Stimulated activated naive B cell treated with anti-CD40 and anti-IgM and Interleukin-4, amounts not matched to agents 10 μg/mL and 1 μg/mL and 100 μg/mL, for 72 hours (primary cell): ENCODE measurements at regions not wholly inside any gene's neighbourhood (a gene's known extent, or its start where the extent isn't known, plus 50 kb on each side); places are given as distances from the start of the nearest gene placed in this dataset.

Experiments
- ATAC-seq, 2 donors: fragments of 150-1000 bp; cut with Tn5 transposase; replicated peaks; 2 replicates each; pipeline ENCODE4 v1.10.0; 2021; ENCODE audit warnings: moderate library complexity in 1 of 2
- DNase-seq: peaks from one replicate; pipeline ENCODE4 v3.0.0; 2021
- H3K27ac Mint-ChIP-seq: one replicate; pipeline ENCODE4 v1.8.0; 2022; ENCODE audit warnings: mild to moderate bottlenecking, mixed read lengths
- H3K27me3 Mint-ChIP-seq, 2 donors: one replicate each; pipeline ENCODE4 v1.8.0; 2022; ENCODE audit warnings: mixed read lengths in 2 of 2
- H3K36me3 Mint-ChIP-seq, 2 donors: one replicate each; pipeline ENCODE4 v1.8.0; 2022; ENCODE audit warnings: mixed read lengths in 2 of 2, mild to moderate bottlenecking in 1 of 2
- H3K4me1 Mint-ChIP-seq, 2 donors: one replicate each; pipeline ENCODE4 v1.8.0; 2022; ENCODE audit warnings: mixed read lengths in 2 of 2, mild to moderate bottlenecking in 1 of 2
- H3K4me3 Mint-ChIP-seq, 2 donors: one replicate each; pipeline ENCODE4 v1.8.0; 2022; ENCODE audit warnings: mild to moderate bottlenecking in 2 of 2, mixed read lengths in 2 of 2, moderate library complexity in 1 of 2
- H3K9me3 Mint-ChIP-seq, 2 donors: one replicate each; pipeline ENCODE4 v1.8.0; 2022; ENCODE audit warnings: mixed read lengths in 2 of 2, mild to moderate bottlenecking in 1 of 2

GRCh38 chr2:108118996-108119395 lies 120.8 kb upstream of the SULT1C3 start:
- H3K4me3 Mint-ChIP-seq: no peak overlapping the region
- DNase-seq: no peak
- no peaks in the 10 kb centered on the region for H3K36me3 Mint-ChIP-seq
- no peak for ATAC-seq
- H3K9me3 Mint-ChIP-seq: peaks cover 0 to under 1% of the 10 kb centered on the region in 2 donors
- H3K4me1 Mint-ChIP-seq: no peaks in the 10 kb centered on the region
- peaks cover 0 to 2% of the 10 kb centered on the region in 2 donors for H3K27me3 Mint-ChIP-seq
- H3K27ac Mint-ChIP-seq: no peak overlapping the region

DNA sequence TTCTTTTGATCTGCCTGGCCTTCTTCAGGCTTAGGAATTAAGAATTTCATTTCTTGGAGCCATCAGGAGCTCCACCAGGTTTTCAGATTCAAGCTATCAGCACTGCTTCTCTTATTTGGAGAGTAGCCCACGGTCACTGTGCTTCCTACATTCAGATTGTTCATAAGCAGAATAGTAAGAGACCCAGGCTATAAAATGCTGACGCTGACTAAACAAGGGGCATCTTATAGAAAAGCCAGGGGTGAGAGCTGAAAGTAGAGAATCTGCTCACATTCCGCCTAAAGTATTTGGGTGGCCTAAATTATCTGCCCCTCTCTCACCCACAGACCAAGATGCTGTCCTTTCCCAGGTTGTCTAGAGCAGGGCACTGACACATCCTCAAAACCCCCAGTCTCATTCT lies 120.3 kb upstream of the SULT1C3 start:
- no peak for DNase-seq
- ATAC-seq: no peak
- no peaks in the 10 kb centered on the region for H3K9me3 Mint-ChIP-seq
- no peaks in the 10 kb centered on the region for H3K27me3 Mint-ChIP-seq
- H3K36me3 Mint-ChIP-seq: no peaks in the 10 kb centered on the region
- no peak overlapping the region for H3K27ac Mint-ChIP-seq
- H3K4me1 Mint-ChIP-seq: no peaks in the 10 kb centered on the region
- H3K4me3 Mint-ChIP-seq: no peak overlapping the region

- Mint-ChIP-seq H3K4me1 (no peaks in the 10 kb centered on the region), H3K27ac (no peak overlapping the region), H3K36me3 (no peaks in the 10 kb centered on the region), H3K27me3 (no peaks in the 10 kb centered on the region), H3K4me3 (no peak overlapping the region), H3K9me3 (no peaks in the 10 kb centered on the region)
- ATAC-seq (no peak), DNase-seq (no peak)
These were observed 114.9 kb upstream of the SULT1C3 start for GRCh38 chr2:108124736-108125495.

GRCh38 chr2:108125581-108125980 lies 114.2 kb upstream of the SULT1C3 start:
- no peak overlapping the region for H3K27ac Mint-ChIP-seq
- no peaks in the 10 kb centered on the region for H3K9me3 Mint-ChIP-seq
- no peaks in the 10 kb centered on the region for H3K27me3 Mint-ChIP-seq
- no peak overlapping the region for H3K4me3 Mint-ChIP-seq
- no peak for ATAC-seq
- DNase-seq: no peak
- H3K36me3 Mint-ChIP-seq: no peaks in the 10 kb centered on the region
- H3K4me1 Mint-ChIP-seq: no peaks in the 10 kb centered on the region

GRCh38 chr2:108128249-108128648 lies 111.5 kb upstream of the SULT1C3 start:
- no peak for ATAC-seq
- no peak for DNase-seq
- Mint-ChIP-seq H3K9me3 (peaks cover 3 to 7% of the 10 kb centered on the region in 2 donors), H3K27me3 (no peaks in the 10 kb centered on the region), H3K36me3 (no peaks in the 10 kb centered on the region), H3K4me1 (no peaks in the 10 kb centered on the region), H3K4me3 (no peak overlapping the region), H3K27ac (no peak overlapping the region)

GRCh38 chr2:108129636-108130035 lies 110.1 kb upstream of the SULT1C3 start:
- Mint-ChIP-seq H3K27me3 (no peaks in the 10 kb centered on the region), H3K4me1 (no peaks in the 10 kb centered on the region), H3K36me3 (no peaks in the 10 kb centered on the region), H3K27ac (no peak overlapping the region), H3K9me3 (peaks cover 5 to 7% of the 10 kb centered on the region in 2 donors), H3K4me3 (no peak overlapping the region)
- no peak for ATAC-seq
- no peak for DNase-seq

DNA sequence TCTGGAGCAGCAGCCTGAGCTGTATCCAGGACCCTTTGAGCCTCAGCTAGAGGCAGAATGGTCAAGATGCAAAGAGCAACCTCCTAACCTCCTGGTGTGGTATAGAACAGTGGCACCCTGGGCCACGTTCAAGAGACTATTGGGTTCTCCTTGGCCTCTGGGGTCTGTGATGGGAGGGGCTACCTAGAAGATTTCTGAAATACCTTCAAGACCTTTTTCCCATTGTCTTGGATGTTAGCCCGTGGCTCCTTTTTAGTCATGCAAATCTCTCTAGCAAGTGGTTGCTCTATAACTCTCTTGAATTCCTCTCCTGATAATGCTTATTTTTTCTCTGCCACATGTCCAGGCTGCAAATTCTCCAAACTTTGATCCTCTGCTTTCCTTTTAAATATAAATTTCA lies 106.3 kb upstream of the SULT1C3 start:
- ATAC-seq: no peak
- Mint-ChIP-seq H3K9me3 (peaks cover 5 to 7% of the 10 kb centered on the region in 2 donors), H3K27me3 (no peaks in the 10 kb centered on the region), H3K36me3 (no peaks in the 10 kb centered on the region), H3K27ac (no peak overlapping the region), H3K4me3 (no peak overlapping the region), H3K4me1 (no peaks in the 10 kb centered on the region)
- DNase-seq: no peak

DNA sequence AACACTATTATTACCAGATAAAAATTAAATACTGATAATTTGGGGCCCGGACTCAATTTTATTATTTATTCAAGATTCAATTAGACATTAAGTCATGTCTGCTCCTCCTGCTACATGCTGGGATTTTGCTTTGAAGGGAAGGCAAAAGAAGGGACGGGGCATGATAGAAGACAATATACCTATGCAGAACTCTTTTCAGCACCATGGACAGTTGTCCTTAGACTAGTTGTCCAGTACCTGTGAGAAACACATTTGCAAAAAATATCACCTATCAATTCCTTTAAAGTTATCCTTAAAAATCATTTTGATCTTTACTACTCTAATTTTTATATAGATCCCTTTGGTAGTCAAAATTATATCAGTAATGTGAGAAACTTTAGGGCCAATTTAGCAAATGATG lies 100.2 kb upstream of the SULT1C3 start:
- peaks cover 4% of the 10 kb centered on the region in 2 donors for H3K9me3 Mint-ChIP-seq
- no peaks in the 10 kb centered on the region for H3K4me1 Mint-ChIP-seq
- DNase-seq: no peak
- H3K36me3 Mint-ChIP-seq: no peaks in the 10 kb centered on the region
- H3K4me3 Mint-ChIP-seq: no peak overlapping the region
- ATAC-seq: no peak
- H3K27ac Mint-ChIP-seq: no peak overlapping the region
- peaks cover 0 to 6% of the 10 kb centered on the region in 2 donors for H3K27me3 Mint-ChIP-seq

GRCh38 chr2:108145557-108146326 lies 94.0 kb upstream of the SULT1C3 start:
- no peak overlapping the region for H3K27ac Mint-ChIP-seq
- no peak for ATAC-seq

DNA sequence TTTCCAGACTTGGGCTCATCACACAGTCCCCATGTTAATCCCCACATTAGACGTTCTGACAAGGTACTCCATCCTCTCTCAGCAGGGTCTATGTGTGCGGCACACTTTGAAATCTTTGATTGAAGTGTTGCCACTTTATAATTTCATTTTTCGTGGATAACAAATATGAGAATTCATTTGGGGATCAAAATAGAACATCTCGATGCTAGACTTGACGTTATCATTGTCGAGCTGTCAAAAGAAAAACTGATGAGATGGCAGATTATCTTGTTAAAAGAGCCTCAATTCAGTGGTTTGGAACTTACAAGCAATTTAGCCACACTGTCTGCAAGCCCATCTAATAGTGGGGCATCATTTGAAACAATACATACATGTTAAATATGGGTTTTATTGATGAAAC lies 91.2 kb upstream of the SULT1C3 start:
- Mint-ChIP-seq H3K27ac (no peak overlapping the region), H3K27me3 (peaks cover 0 to 8% of the 10 kb centered on the region in 2 donors), H3K36me3 (no peaks in the 10 kb centered on the region), H3K4me1 (no peaks in the 10 kb centered on the region), H3K4me3 (no peak overlapping the region), H3K9me3 (no peaks in the 10 kb centered on the region)
- DNase-seq (no peak), ATAC-seq (no peak)

More at GRCh38 chr2:108145557-108146326, 94.0 kb upstream of the SULT1C3 start:
- Mint-ChIP-seq H3K4me3 (no peak overlapping the region), H3K4me1 (no peaks in the 10 kb centered on the region), H3K9me3 (peaks cover 0 to 1% of the 10 kb centered on the region in 2 donors), H3K27me3 (peaks cover 0 to 6% of the 10 kb centered on the region in 2 donors), H3K36me3 (no peaks in the 10 kb centered on the region)
- no peak for DNase-seq

DNA sequence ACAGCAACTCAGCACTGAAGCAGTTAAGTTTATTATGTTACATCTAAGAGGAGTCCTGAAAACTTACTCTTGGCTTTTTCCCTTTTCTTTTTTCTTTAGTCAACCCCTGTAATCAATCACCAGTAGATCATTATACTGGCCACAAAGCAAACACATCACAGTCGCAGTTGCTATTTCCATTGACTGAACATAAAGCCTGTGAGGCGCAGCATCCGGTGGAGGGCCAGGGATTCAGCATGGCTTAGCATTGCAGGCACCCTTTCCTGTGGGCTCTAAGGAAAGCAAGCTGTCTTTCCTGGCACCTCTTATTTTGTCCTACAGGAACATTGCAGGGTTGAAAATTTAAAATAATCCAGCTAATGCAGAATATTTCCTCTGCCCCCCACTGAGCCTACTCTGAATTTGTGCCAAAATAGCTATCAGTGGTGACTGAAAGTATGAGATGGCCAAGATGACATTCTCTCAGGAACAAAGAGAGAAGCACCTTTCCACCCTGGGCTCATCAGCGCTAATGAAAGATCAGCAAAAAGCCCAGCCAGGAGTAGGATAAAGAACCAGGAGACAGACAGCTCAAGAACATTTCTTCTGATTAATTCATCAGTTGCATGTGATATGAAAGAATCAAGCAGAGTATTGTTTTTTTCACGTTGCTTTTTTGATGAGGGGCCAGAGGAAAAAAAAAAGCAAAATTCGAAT lies 85.3 kb upstream of the SULT1C3 start:
- Mint-ChIP-seq H3K9me3 (no peaks in the 10 kb centered on the region), H3K4me3 (no peak overlapping the region), H3K27ac (no peak overlapping the region), H3K27me3 (peaks cover 0 to 19% of the 10 kb centered on the region in 2 donors), H3K4me1 (no peaks in the 10 kb centered on the region), H3K36me3 (no peaks in the 10 kb centered on the region)
- DNase-seq (no peak), ATAC-seq (no peak)

DNA sequence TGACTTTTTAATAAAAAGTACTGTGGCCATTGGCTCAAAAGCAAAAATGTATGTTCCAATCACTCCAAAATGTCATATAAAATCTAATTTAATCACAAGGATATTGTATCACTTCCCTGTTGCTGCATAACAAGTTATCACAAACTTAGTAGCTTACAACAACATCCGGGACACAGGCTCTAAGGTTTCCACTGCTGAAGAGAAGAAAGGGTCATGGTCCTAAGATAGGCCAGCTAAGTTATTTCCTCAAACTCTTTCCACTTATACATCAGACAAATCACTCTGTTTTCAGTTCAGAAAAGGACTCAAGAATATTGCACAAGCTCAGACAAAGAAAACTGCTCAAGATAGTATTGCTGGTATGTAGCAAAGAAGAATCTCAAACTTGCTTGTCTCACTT lies 78.5 kb upstream of the SULT1C3 start:
- Mint-ChIP-seq H3K4me3 (no peak overlapping the region), H3K36me3 (no peaks in the 10 kb centered on the region), H3K27ac (no peak overlapping the region), H3K4me1 (no peaks in the 10 kb centered on the region), H3K27me3 (peaks cover 5 to 11% of the 10 kb centered on the region in 2 donors), H3K9me3 (no peaks in the 10 kb centered on the region)
- DNase-seq (no peak), ATAC-seq (no peak)

- no peaks in the 10 kb centered on the region for H3K9me3 Mint-ChIP-seq
- no peaks in the 10 kb centered on the region for H3K36me3 Mint-ChIP-seq
These were observed 75.5 kb upstream of the SULT1C3 start for GRCh38 chr2:108164318-108164717.

GRCh38 chr2:108165729-108166128 lies 74.0 kb upstream of the SULT1C3 start:
- Mint-ChIP-seq H3K36me3 (no peaks in the 10 kb centered on the region), H3K4me1 (no peaks in the 10 kb centered on the region), H3K4me3 (no peak overlapping the region), H3K27ac (no peak overlapping the region), H3K27me3 (peaks cover 0 to 5% of the 10 kb centered on the region in 2 donors), H3K9me3 (no peaks in the 10 kb centered on the region)
- ATAC-seq (no peak), DNase-seq (no peak)

More at GRCh38 chr2:108164318-108164717, 75.5 kb upstream of the SULT1C3 start:
- Mint-ChIP-seq H3K4me1 (no peaks in the 10 kb centered on the region), H3K4me3 (no peak overlapping the region), H3K27me3 (peaks cover under 1 to 5% of the 10 kb centered on the region in 2 donors), H3K27ac (no peak overlapping the region)
- no peak for DNase-seq
- ATAC-seq: no peak
